Endothelial cell of umbilical vein (primary cell): ENCODE measurements at regions not wholly inside any gene's neighbourhood (a gene's known extent, or its start where the extent isn't known, plus 50 kb on each side); places are given as distances from the start of the nearest gene placed in this dataset.

Source experiments
- BruUV-seq: library from RNA; stranded (reverse); fragments of 400-500 nt; replicated peaks from 2 replicates; lab custom pipeline; 2021; lab: Mats Ljungman, UMichigan
- CTCF ChIA-PET: fragments of 300-600, 350-600 bp; sonication (Branson Sonifier 250); formaldehyde crosslinking; loops from one replicate; lab custom pipeline; 2021; ENCODE audit warnings: antibody characterized with exemption, inconsistent platforms; lab: Charles Lee
- POLR2A ChIA-PET: fragments of 300-600, 350-600 bp; sonication (Branson Sonifier 250); formaldehyde crosslinking; loops from one replicate; lab custom pipeline; 2021; ENCODE audit warnings: antibody characterized with exemption, inconsistent platforms; lab: Charles Lee
- DNase-seq: peaks from one replicate; pipeline ENCODE4 v3.0.0-alpha.2; 2011; ENCODE audit warnings: low read depth, low spot score
- FAIRE-seq: peaks from 2 replicates; lab custom pipeline; 2011; peaks lifted over from hg19 to GRCh38; lab: Jason Lieb, UNC
- H2AFZ ChIP-seq: 2 replicates; pipeline ENCODE4 v1.6.0; 2012; ENCODE audit warnings: low read depth, low read length, control low read depth, inconsistent platforms
- H3K27ac ChIP-seq: 2 replicates; pipeline ENCODE4 v1.5.1; 2011; ENCODE audit warnings: low read depth, mild to moderate bottlenecking, control low read depth, low read length, moderate library complexity; ENCODE audit not compliant: insufficient read depth
- H3K27me3 ChIP-seq, 2 experiments: 2 replicates each; pipeline versions ENCODE4 v1.6.0 to v1.6.1; 2011; ENCODE audit warnings: low read length in 2 of 2, mixed read lengths in 1 of 2; ENCODE audit not compliant: control insufficient read depth in 2 of 2, insufficient read depth in 2 of 2
- H3K36me3 ChIP-seq, 2 experiments: 2 replicates in 1 of 2; 3 replicates in 1 of 2; pipeline ENCODE4 v1.5.1; 2011; ENCODE audit warnings: low read length in 2 of 2, mild to moderate bottlenecking in 1 of 2, moderate library complexity in 1 of 2; ENCODE audit not compliant: control insufficient read depth in 2 of 2, insufficient read depth in 2 of 2; ENCODE audit errors: extremely low read depth in 1 of 2
- H3K4me1 ChIP-seq: 3 replicates; pipeline ENCODE4 v1.5.1; 2011; ENCODE audit warnings: mild to moderate bottlenecking, low read length; ENCODE audit not compliant: control insufficient read depth, insufficient read depth; ENCODE audit errors: extremely low read depth
- H3K4me2 ChIP-seq: 2 replicates; pipeline ENCODE4 v1.6.1; 2011; ENCODE audit warnings: low read length, control low read depth, mixed read lengths; ENCODE audit not compliant: insufficient read depth
- H3K4me3 ChIP-seq, 3 experiments: fragments of 200-600 bp in 1 of 3; sonication (generic), shearing (Covaris generic) in 1 of 3; replicated peaks in 1 of 3; 2 replicates each; pipeline ENCODE4 v1.5.1; 2011 to 2016; ENCODE audit warnings: control low read depth in 3 of 3, low read length in 3 of 3, mild to moderate bottlenecking in 2 of 3, inconsistent platforms in 1 of 3, low read depth in 1 of 3, moderate library complexity in 1 of 3; ENCODE audit not compliant: insufficient read depth in 1 of 3
- H3K79me2 ChIP-seq: 2 replicates; pipeline ENCODE4 v1.6.0; 2012; ENCODE audit warnings: low read length, inconsistent platforms; ENCODE audit not compliant: control insufficient read depth, insufficient read depth
- H3K9ac ChIP-seq: replicated peaks from 2 replicates; pipeline ENCODE3; 2011; ENCODE audit warnings: low read length, control low read depth; ENCODE audit not compliant: insufficient read depth; ENCODE audit errors: extremely low read depth
- H3K9me1 ChIP-seq: replicated peaks from 3 replicates; pipeline ENCODE4 v1.6.0; 2011; ENCODE audit warnings: mild to moderate bottlenecking, low read length; ENCODE audit not compliant: control insufficient read depth, insufficient read depth; ENCODE audit errors: extremely low read depth
- H3K9me3 ChIP-seq: replicated peaks from 2 replicates; pipeline ENCODE4 v1.5.1; 2012; ENCODE audit warnings: low read length, inconsistent platforms; ENCODE audit not compliant: control insufficient read depth, insufficient read depth
- H4K20me1 ChIP-seq: replicated peaks from 2 replicates; pipeline ENCODE3; 2011; ENCODE audit warnings: mild to moderate bottlenecking, low read length; ENCODE audit not compliant: control insufficient read depth, insufficient read depth; ENCODE audit errors: extremely low read depth
- EZH2 ChIP-seq: IDR thresholded peaks from 2 replicates; pipeline ENCODE4 v1.6.1; 2012; ENCODE audit warnings: borderline replicate concordance, low read depth, mild to moderate bottlenecking, moderate library complexity, low read length, inconsistent platforms; ENCODE audit not compliant: severe bottlenecking
- FOS ChIP-seq: IDR thresholded peaks from 2 replicates; pipeline ENCODE4 v1.6.1; 2011; ENCODE audit warnings: mild to moderate bottlenecking, low read length, moderate library complexity, borderline replicate concordance; ENCODE audit not compliant: insufficient read depth
- GATA2 ChIP-seq: IDR thresholded peaks from 2 replicates; pipeline ENCODE4 v1.7.0; 2011; ENCODE audit warnings: low read depth, mild to moderate bottlenecking, moderate library complexity, mixed read lengths, low read length; ENCODE audit not compliant: insufficient read length, insufficient read depth
- JUN ChIP-seq: IDR thresholded peaks from 2 replicates; pipeline ENCODE4 v1.6.1; 2011; ENCODE audit warnings: borderline replicate concordance, low read depth; ENCODE audit not compliant: insufficient read length, insufficient read depth
- POLR2A ChIP-seq: IDR thresholded peaks from 2 replicates; pipeline ENCODE4 v1.6.1; 2012; ENCODE audit warnings: low read depth, mild to moderate bottlenecking, control low read depth, low read length
- dilution Hi-C: fragments of 300-500 bp; cut with MboI; formaldehyde crosslinking; loops from one replicate; pipeline ENCODE4 v1.15.0; 2019; ENCODE audit warnings: low sequenced_read_pairs; ENCODE audit not compliant: extremely low pct_ligation_motif_present
- intact Hi-C: fragments of 100-400 bp; cut with micrococcal nuclease; formaldehyde crosslinking; loops from one replicate; pipeline ENCODE4 v1.10.0; 2022
- TF ChIP-seq, protein P1 (sequence below): IDR thresholded peaks from 2 replicates; pipeline ENCODE4 v1.6.1; 2011; ENCODE audit not compliant: insufficient read depth, insufficient read length
- TF ChIP-seq, protein P2 (sequence below), 2 donors: IDR thresholded peaks; 1 replicate in 1 of 2; 2 replicates in 1 of 2; pipeline ENCODE4 v1.5.1; 2011; ENCODE audit warnings: low read length in 2 of 2, mild to moderate bottlenecking in 2 of 2, moderate library complexity in 2 of 2, control low read depth in 1 of 2, inconsistent platforms in 1 of 2, low read depth in 1 of 2; ENCODE audit not compliant: insufficient read depth in 1 of 2; ENCODE audit errors: extremely low read depth in 1 of 2

DNA sequence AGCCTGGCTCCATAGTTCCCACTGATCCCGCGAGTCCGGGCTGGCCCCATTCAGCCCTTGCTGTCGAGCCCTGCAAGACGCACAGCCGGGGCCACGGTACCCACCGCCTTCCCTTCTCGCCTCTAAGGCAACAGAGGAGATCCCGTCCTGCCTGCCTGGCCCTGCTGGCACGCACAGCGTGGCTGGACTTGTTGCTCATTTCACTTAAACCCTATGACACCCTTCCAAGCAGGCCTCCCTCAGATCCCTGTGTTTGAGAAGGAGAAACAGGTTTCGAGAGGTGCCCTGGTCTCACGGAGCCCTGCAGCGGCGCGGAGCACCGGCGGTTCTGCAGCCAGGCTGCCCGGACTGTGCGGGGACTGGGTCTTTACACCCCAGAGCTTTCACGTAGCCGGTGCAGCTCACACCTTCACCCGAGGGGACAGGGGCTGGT is 1048.4 kb downstream of the BRD1 start:
- no peaks in the 10 kb centered on the region for H4K20me1 ChIP-seq
- DNase-seq (no peak), FAIRE-seq (no peak)
- no peak overlapping the region for H3K4me2 ChIP-seq
- no peaks in the 10 kb centered on the region for H3K9me1 ChIP-seq
- H3K4me1 ChIP-seq = no peaks in the 10 kb centered on the region
- no peak for TF ChIP-seq POLR2A
- no peak for TF ChIP-seq FOS
- no peak for TF ChIP-seq JUN
- TF ChIP-seq EZH2 = no peak
- TF ChIP-seq, protein P1, sequence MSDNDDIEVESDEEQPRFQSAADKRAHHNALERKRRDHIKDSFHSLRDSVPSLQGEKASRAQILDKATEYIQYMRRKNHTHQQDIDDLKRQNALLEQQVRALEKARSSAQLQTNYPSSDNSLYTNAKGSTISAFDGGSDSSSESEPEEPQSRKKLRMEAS = no peak
- TF ChIP-seq, protein P2, sequence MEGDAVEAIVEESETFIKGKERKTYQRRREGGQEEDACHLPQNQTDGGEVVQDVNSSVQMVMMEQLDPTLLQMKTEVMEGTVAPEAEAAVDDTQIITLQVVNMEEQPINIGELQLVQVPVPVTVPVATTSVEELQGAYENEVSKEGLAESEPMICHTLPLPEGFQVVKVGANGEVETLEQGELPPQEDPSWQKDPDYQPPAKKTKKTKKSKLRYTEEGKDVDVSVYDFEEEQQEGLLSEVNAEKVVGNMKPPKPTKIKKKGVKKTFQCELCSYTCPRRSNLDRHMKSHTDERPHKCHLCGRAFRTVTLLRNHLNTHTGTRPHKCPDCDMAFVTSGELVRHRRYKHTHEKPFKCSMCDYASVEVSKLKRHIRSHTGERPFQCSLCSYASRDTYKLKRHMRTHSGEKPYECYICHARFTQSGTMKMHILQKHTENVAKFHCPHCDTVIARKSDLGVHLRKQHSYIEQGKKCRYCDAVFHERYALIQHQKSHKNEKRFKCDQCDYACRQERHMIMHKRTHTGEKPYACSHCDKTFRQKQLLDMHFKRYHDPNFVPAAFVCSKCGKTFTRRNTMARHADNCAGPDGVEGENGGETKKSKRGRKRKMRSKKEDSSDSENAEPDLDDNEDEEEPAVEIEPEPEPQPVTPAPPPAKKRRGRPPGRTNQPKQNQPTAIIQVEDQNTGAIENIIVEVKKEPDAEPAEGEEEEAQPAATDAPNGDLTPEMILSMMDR (IDR thresholded peaks at IDR 0.05; ENCODE audit: extremely low read depth in 1 of 2, insufficient read depth in 1 of 2, low read depth in 1 of 2, low read length in 2 of 2) = no peak
- TF ChIP-seq GATA2 = no peak
- dilution Hi-C loops (no loop called here), intact Hi-C loops (no loop called here)
- H3K9me3 ChIP-seq = peaks cover 11% of the 10 kb centered on the region
- H3K36me3 ChIP-seq = no peaks in the 10 kb centered on the region
- no peak overlapping the region for H3K27ac ChIP-seq
- no peaks in the 10 kb centered on the region for H3K27me3 ChIP-seq
- no peak overlapping the region for H3K4me3 ChIP-seq
- POLR2A ChIA-PET = no interaction called here
- no peak overlapping the region for H3K9ac ChIP-seq
- H2AFZ ChIP-seq = no peak overlapping the region
- CTCF ChIA-PET = no interaction called here
- no peaks in the 10 kb centered on the region for H3K79me2 ChIP-seq
- no TSS peak for BruUV-seq
